ENCODE measurements at regions not wholly inside any gene's neighbourhood (a gene's known extent, or its start where the extent isn't known, plus 50 kb on each side); places are given as distances from the start of the nearest gene placed in this dataset.
"Not testable (repeated sequence)": the region's sequence is repeated elsewhere in the genome, so short reads cannot be mapped to it uniquely, and the experiment has no call there.

DNA sequence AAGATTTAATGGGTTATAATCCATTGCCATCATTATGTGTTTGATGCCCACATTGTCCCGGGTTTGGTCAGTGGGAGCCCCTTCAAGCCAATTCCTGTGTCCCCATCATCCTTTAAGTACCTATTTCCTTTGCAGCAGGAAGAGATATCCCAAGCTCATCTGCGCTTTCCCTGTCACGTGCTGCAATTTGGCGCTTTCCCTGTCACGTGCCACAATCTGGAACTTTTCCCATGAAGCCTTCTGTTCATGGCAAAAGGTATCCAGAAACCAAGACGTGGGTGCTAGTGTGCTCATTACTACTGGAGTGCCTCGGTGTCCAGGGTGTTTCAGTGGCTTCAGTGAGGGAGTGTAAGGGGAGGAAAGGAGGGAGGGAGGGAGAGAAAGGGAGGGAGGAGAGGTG is 168.5 kb downstream of the NPIPB11 start:
- ChIA-PET CTCF (no interaction called here), SMC1A (ENCODE audit: uncharacterized antibody, unreplicated experiment) (no interaction called here), RAD21 (ENCODE audit: unreplicated experiment) (no interaction called here), POLR2A (no interaction called here)
- DNase-seq (ENCODE audit: low read depth, low spot score) (no peak), ATAC-seq (no peak), FAIRE-seq (no peak)
- 54% methylated on average over 6 of the region's 7 CpGs for WGBS (ENCODE audit: insufficient coverage, insufficient replicate concordance, low lambda C conversion rate, missing lambda C conversion rate)
- H3K4me1 ChIP-seq (ENCODE audit: control insufficient read depth, insufficient read depth, low read length) = no peaks in the 10 kb centered on the region
- intact Hi-C loops (cut with micrococcal nuclease; ENCODE audit: unreplicated experiment) = no loop called here
- H3K27ac ChIP-seq (ENCODE audit: control insufficient read depth, insufficient read depth) = no peak overlapping the region
- H3K27me3 ChIP-seq (replicated peaks in 1 of 2; ENCODE audit: control insufficient read depth in 2 of 2, insufficient read depth in 2 of 2, low read length in 1 of 2) = no peaks in the 10 kb centered on the region
- TF ChIP-seq RCOR1 (conservative IDR thresholded peaks at IDR 0.05; ENCODE audit: low read depth, low read length) (no peak), YY1 (IDR thresholded peaks at IDR 0.05; ENCODE audit: low read depth, low read length) (no peak), MEF2A (IDR thresholded peaks at IDR 0.05; ENCODE audit: insufficient read depth, low read depth, low read length) (no peak), CHD4 (IDR thresholded peaks at IDR 0.05) (no peak), BRCA1 (IDR thresholded peaks at IDR 0.05; ENCODE audit: low read depth, low read length) (no peak), KDM1A (IDR thresholded peaks at IDR 0.05; ENCODE audit: borderline replicate concordance) (no peak), WRNIP1 (IDR thresholded peaks at IDR 0.05; ENCODE audit: borderline replicate concordance, low read depth, low read length) (no peak), GABPA (IDR thresholded peaks at IDR 0.05; ENCODE audit: low read depth) (no peak), RAD51 (IDR thresholded peaks at IDR 0.05) (no peak), TCF7 (IDR thresholded peaks at IDR 0.05; ENCODE audit: borderline replicate concordance) (no peak)
- TF ChIP-seq, protein P1, sequence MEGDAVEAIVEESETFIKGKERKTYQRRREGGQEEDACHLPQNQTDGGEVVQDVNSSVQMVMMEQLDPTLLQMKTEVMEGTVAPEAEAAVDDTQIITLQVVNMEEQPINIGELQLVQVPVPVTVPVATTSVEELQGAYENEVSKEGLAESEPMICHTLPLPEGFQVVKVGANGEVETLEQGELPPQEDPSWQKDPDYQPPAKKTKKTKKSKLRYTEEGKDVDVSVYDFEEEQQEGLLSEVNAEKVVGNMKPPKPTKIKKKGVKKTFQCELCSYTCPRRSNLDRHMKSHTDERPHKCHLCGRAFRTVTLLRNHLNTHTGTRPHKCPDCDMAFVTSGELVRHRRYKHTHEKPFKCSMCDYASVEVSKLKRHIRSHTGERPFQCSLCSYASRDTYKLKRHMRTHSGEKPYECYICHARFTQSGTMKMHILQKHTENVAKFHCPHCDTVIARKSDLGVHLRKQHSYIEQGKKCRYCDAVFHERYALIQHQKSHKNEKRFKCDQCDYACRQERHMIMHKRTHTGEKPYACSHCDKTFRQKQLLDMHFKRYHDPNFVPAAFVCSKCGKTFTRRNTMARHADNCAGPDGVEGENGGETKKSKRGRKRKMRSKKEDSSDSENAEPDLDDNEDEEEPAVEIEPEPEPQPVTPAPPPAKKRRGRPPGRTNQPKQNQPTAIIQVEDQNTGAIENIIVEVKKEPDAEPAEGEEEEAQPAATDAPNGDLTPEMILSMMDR (IDR thresholded peaks at IDR 0.05 in 2 of 3, conservative IDR thresholded peaks at IDR 0.05 in 1 of 3; ENCODE audit: control insufficient read depth in 2 of 3, extremely low read depth in 1 of 3, insufficient read depth in 1 of 3, low read depth in 3 of 3, low read length in 3 of 3) = no peak
- TF ChIP-seq, protein P2, sequence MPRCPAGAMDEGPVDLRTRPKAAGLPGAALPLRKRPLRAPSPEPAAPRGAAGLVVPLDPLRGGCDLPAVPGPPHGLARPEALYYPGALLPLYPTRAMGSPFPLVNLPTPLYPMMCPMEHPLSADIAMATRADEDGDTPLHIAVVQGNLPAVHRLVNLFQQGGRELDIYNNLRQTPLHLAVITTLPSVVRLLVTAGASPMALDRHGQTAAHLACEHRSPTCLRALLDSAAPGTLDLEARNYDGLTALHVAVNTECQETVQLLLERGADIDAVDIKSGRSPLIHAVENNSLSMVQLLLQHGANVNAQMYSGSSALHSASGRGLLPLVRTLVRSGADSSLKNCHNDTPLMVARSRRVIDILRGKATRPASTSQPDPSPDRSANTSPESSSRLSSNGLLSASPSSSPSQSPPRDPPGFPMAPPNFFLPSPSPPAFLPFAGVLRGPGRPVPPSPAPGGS (IDR thresholded peaks at IDR 0.05; ENCODE audit: borderline replicate concordance, insufficient read depth, low read depth, low read length, poor library complexity, severe bottlenecking) = no peak
- TF ChIP-seq, protein P3, sequence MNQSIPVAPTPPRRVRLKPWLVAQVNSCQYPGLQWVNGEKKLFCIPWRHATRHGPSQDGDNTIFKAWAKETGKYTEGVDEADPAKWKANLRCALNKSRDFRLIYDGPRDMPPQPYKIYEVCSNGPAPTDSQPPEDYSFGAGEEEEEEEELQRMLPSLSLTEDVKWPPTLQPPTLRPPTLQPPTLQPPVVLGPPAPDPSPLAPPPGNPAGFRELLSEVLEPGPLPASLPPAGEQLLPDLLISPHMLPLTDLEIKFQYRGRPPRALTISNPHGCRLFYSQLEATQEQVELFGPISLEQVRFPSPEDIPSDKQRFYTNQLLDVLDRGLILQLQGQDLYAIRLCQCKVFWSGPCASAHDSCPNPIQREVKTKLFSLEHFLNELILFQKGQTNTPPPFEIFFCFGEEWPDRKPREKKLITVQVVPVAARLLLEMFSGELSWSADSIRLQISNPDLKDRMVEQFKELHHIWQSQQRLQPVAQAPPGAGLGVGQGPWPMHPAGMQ (IDR thresholded peaks at IDR 0.05; ENCODE audit: borderline replicate concordance) = no peak
- TF ChIP-seq, protein P4, sequence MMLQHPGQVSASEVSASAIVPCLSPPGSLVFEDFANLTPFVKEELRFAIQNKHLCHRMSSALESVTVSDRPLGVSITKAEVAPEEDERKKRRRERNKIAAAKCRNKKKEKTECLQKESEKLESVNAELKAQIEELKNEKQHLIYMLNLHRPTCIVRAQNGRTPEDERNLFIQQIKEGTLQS (IDR thresholded peaks at IDR 0.05; ENCODE audit: borderline replicate concordance, extremely low read depth, low read depth, low read length) = no peak
- H3K36me3 ChIP-seq (ENCODE audit: control insufficient read depth in 2 of 2, insufficient read depth in 2 of 2, low read length in 1 of 2) = no peaks in the 10 kb centered on the region
- no peaks in the 10 kb centered on the region for H3K79me2 ChIP-seq (ENCODE audit: control insufficient read depth, insufficient read depth, low read length)
- in situ Hi-C loops (cut with MboI) = no loop called here
- no TSS peak for BruUV-seq (replicated peaks)
- H3K4me2 ChIP-seq (ENCODE audit: control insufficient read depth, insufficient read depth) = no peak overlapping the region
- no peak overlapping the region for H3K4me3 ChIP-seq
- no peaks in the 10 kb centered on the region for H4K20me1 ChIP-seq (ENCODE audit: control insufficient read depth, insufficient read depth)
- no peaks in the 10 kb centered on the region for H3K9me3 ChIP-seq (replicated peaks; ENCODE audit: control insufficient read depth, insufficient read depth, low read length)
- no peak overlapping the region for H2AFZ ChIP-seq (ENCODE audit: control insufficient read depth, low read depth, low read length)
- no peak overlapping the region for H3K9ac ChIP-seq (ENCODE audit: control insufficient read depth, insufficient read depth, low read length)

DNA sequence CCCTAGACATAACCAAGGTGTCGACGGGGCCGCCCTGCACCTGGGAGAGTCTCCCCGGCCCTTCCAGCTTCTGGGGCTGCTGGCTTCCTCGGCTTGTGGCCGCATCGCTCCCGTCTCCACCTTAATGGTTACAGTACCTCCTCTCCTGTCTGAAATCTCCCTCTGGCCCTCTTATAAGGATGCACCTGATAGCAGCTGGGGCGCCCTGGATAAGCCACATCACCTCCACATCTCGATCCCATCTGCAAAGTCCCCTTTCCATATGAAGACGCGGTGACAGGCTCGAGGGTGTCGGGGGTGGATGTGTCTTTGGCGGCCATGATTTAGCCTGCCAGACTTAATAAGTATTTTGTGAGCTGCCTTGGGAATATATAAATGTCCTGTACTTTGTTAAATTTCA is 169.0 kb downstream of the NPIPB11 start:
- RAD21 ChIA-PET (ENCODE audit: unreplicated experiment); BruUV-seq (replicated peaks); POLR2A ChIA-PET; H3K27ac ChIP-seq (ENCODE audit: control insufficient read depth, insufficient read depth); SMC1A ChIA-PET (ENCODE audit: uncharacterized antibody, unreplicated experiment); CTCF ChIA-PET; H3K79me2 ChIP-seq (ENCODE audit: control insufficient read depth, insufficient read depth, low read length); in situ Hi-C loops (cut with MboI); H3K4me2 ChIP-seq (ENCODE audit: control insufficient read depth, insufficient read depth); H3K27me3 ChIP-seq (replicated peaks in 1 of 2; ENCODE audit: control insufficient read depth in 2 of 2, insufficient read depth in 2 of 2, low read length in 1 of 2); H3K4me3 ChIP-seq; H3K9ac ChIP-seq (ENCODE audit: control insufficient read depth, insufficient read depth, low read length); FAIRE-seq; intact Hi-C loops (cut with micrococcal nuclease; ENCODE audit: unreplicated experiment); H3K9me3 ChIP-seq (replicated peaks; ENCODE audit: control insufficient read depth, insufficient read depth, low read length); H4K20me1 ChIP-seq (ENCODE audit: control insufficient read depth, insufficient read depth); H3K36me3 ChIP-seq (ENCODE audit: control insufficient read depth in 2 of 2, insufficient read depth in 2 of 2, low read length in 1 of 2); H2AFZ ChIP-seq (ENCODE audit: control insufficient read depth, low read depth, low read length); H3K4me1 ChIP-seq (ENCODE audit: control insufficient read depth, insufficient read depth, low read length); DNase-seq (ENCODE audit: low read depth, low spot score); ATAC-seq: not testable (repeated sequence)
- 83% methylated on average over 15 of the region's 15 CpGs for WGBS (ENCODE audit: insufficient coverage, insufficient replicate concordance, low lambda C conversion rate, missing lambda C conversion rate)

All from GM12878 (cell line).